WTC11 (cell line): ENCODE measurements at regions not wholly inside any gene's neighbourhood (a gene's known extent, or its start where the extent isn't known, plus 50 kb on each side); places are given as distances from the start of the nearest gene placed in this dataset.

Experiments used
- ATAC-seq: fragments of 200-7000 bp; cut with Tn5 transposase; 2 replicates; pipeline ENCODE4 v1.10.0; 2021; ENCODE audit warnings: mild to moderate bottlenecking, moderate library complexity
- CTCF ChIA-PET: fragments of 300-600 bp; sonication (Branson Sonifier 250); formaldehyde crosslinking; loops from one replicate; lab custom pipeline; 2021; ENCODE audit warnings: antibody characterized with exemption; lab: Charles Lee
- POLR2A ChIA-PET: fragments of 350-600 bp; sonication (Branson Sonifier 250); formaldehyde crosslinking; loops from one replicate; lab custom pipeline; 2021; ENCODE audit warnings: antibody characterized with exemption; lab: Charles Lee
- DNase-seq: peaks from one replicate; pipeline ENCODE4 v3.0.0; 2021; ENCODE audit warnings: low spot score
- H3K27ac Mint-ChIP-seq: 2 replicates; pipeline ENCODE4 v1.8.0; 2021; ENCODE audit warnings: mixed read lengths
- H3K27me3 Mint-ChIP-seq: 2 replicates; pipeline ENCODE4 v1.8.0; 2021; ENCODE audit warnings: low read depth, mild to moderate bottlenecking, moderate library complexity, mixed read lengths
- H3K36me3 Mint-ChIP-seq: 2 replicates; pipeline ENCODE4 v1.8.0; 2021; ENCODE audit warnings: mixed read lengths
- H3K4me1 Mint-ChIP-seq: 2 replicates; pipeline ENCODE4 v1.8.0; 2022; ENCODE audit warnings: mixed read lengths
- H3K4me3 Mint-ChIP-seq: 2 replicates; pipeline ENCODE4 v1.8.0; 2021; ENCODE audit warnings: mild to moderate bottlenecking, moderate library complexity, mixed read lengths
- H3K9me3 Mint-ChIP-seq: 2 replicates; pipeline ENCODE4 v1.8.0; 2021; ENCODE audit warnings: mixed read lengths
- ARID4B ChIP-seq: sonication (generic); formaldehyde crosslinking; IDR thresholded peaks from 2 replicates; pipeline ENCODE4 v1.8.0; 2023; ENCODE audit warnings: missing genetic modification reagents, mild to moderate bottlenecking, borderline replicate concordance
- CBFB ChIP-seq: sonication (generic); formaldehyde crosslinking; IDR thresholded peaks from 2 replicates; pipeline ENCODE4 v1.8.1; 2022; ENCODE audit warnings: mild to moderate bottlenecking, low read depth, missing genetic modification reagents
- FOXJ3 ChIP-seq: sonication (generic); formaldehyde crosslinking; IDR thresholded peaks from 2 replicates; pipeline ENCODE4 v1.9.0; 2021; ENCODE audit warnings: missing genetic modification reagents, mild to moderate bottlenecking, borderline replicate concordance
- FOXP1 ChIP-seq: sonication (generic); formaldehyde crosslinking; IDR thresholded peaks from 2 replicates; pipeline ENCODE4 v1.8.0; 2022; ENCODE audit warnings: missing genetic modification reagents, mild to moderate bottlenecking, moderate library complexity, borderline replicate concordance
- GTF2I ChIP-seq: fragments of 250-450 bp; sonication (Bioruptor Pico); conservative IDR thresholded peaks from 2 replicates; pipeline ENCODE4 v1.4.0; 2021; ENCODE audit warnings: mild to moderate bottlenecking
- IRF2 ChIP-seq: sonication (generic); formaldehyde crosslinking; IDR thresholded peaks from 2 replicates; pipeline ENCODE4 v1.8.0; 2022; ENCODE audit warnings: low read depth, missing genetic modification reagents, borderline replicate concordance
- MXD4 ChIP-seq: fragments of 250-450 bp; sonication (Bioruptor Pico); IDR thresholded peaks from 2 replicates; pipeline ENCODE4 v1.8.0; 2021; ENCODE audit warnings: mild to moderate bottlenecking, moderate library complexity, borderline replicate concordance
- MYBL2 ChIP-seq: sonication (generic); formaldehyde crosslinking; IDR thresholded peaks from 2 replicates; pipeline ENCODE4 v1.8.1; 2023; ENCODE audit warnings: mild to moderate bottlenecking, moderate library complexity, missing genetic modification reagents
- PRRX2 ChIP-seq: fragments of 250-450 bp; sonication (Bioruptor Pico); IDR thresholded peaks from 2 replicates; pipeline ENCODE4 v1.8.0; 2021; ENCODE audit warnings: mild to moderate bottlenecking
- SMAD4 ChIP-seq: sonication (generic); formaldehyde crosslinking; IDR thresholded peaks from 2 replicates; pipeline ENCODE4 v1.8.0; 2022; ENCODE audit warnings: mild to moderate bottlenecking, missing genetic modification reagents
- SP1 ChIP-seq: sonication (generic); formaldehyde crosslinking; conservative IDR thresholded peaks from 2 replicates; pipeline ENCODE4 v1.8.1; 2022; ENCODE audit warnings: missing genetic modification reagents
- TCF7 ChIP-seq: sonication (generic); formaldehyde crosslinking; IDR thresholded peaks from 2 replicates; pipeline ENCODE4 v1.8.0; 2022; ENCODE audit warnings: mild to moderate bottlenecking, low read depth, missing genetic modification reagents, moderate library complexity
- TEAD4 ChIP-seq: sonication (generic); formaldehyde crosslinking; IDR thresholded peaks from 2 replicates; pipeline ENCODE4 v1.8.0; 2022; ENCODE audit warnings: mild to moderate bottlenecking, missing genetic modification reagents
- ZMAT4 ChIP-seq: fragments of 250-450 bp; sonication (Bioruptor Pico); IDR thresholded peaks from 2 replicates; pipeline ENCODE4 v1.9.0; 2021; ENCODE audit warnings: mild to moderate bottlenecking
- ZNF317 ChIP-seq: sonication (generic); formaldehyde crosslinking; IDR thresholded peaks from 2 replicates; pipeline ENCODE4 v1.8.1; 2023; ENCODE audit warnings: low read depth, mild to moderate bottlenecking, moderate library complexity, missing genetic modification reagents, borderline replicate concordance
- ZNF396 ChIP-seq: fragments of 250-450 bp; sonication (Bioruptor Pico); IDR thresholded peaks from 2 replicates; pipeline ENCODE4 v1.8.0; 2021; ENCODE audit warnings: mild to moderate bottlenecking, moderate library complexity, borderline replicate concordance
- ZNF416 ChIP-seq: fragments of 250-450 bp; sonication (Bioruptor Pico); IDR thresholded peaks from 2 replicates; pipeline ENCODE4 v1.9.0; 2021; ENCODE audit warnings: mild to moderate bottlenecking, inconsistent platforms
- TF ChIP-seq, protein P1 (sequence below): sonication (generic); formaldehyde crosslinking; IDR thresholded peaks from 2 replicates; pipeline ENCODE4 v1.8.1; 2022; ENCODE audit warnings: mild to moderate bottlenecking, missing genetic modification reagents, moderate library complexity, borderline replicate concordance
- TF ChIP-seq, protein P2 (sequence below): sonication (generic); formaldehyde crosslinking; IDR thresholded peaks from 2 replicates; pipeline ENCODE4 v1.8.1; 2023; ENCODE audit warnings: mild to moderate bottlenecking, moderate library complexity, missing genetic modification reagents
- TF ChIP-seq, protein P3 (sequence below): sonication (generic); formaldehyde crosslinking; IDR thresholded peaks from 2 replicates; pipeline ENCODE4 v1.8.1; 2022; ENCODE audit warnings: low read depth, mild to moderate bottlenecking, moderate library complexity, missing genetic modification reagents, borderline replicate concordance
- TF ChIP-seq, protein P4 (sequence below): sonication (generic); formaldehyde crosslinking; IDR thresholded peaks from 2 replicates; pipeline ENCODE4 v1.8.0; 2023; ENCODE audit warnings: missing genetic modification reagents

DNA sequence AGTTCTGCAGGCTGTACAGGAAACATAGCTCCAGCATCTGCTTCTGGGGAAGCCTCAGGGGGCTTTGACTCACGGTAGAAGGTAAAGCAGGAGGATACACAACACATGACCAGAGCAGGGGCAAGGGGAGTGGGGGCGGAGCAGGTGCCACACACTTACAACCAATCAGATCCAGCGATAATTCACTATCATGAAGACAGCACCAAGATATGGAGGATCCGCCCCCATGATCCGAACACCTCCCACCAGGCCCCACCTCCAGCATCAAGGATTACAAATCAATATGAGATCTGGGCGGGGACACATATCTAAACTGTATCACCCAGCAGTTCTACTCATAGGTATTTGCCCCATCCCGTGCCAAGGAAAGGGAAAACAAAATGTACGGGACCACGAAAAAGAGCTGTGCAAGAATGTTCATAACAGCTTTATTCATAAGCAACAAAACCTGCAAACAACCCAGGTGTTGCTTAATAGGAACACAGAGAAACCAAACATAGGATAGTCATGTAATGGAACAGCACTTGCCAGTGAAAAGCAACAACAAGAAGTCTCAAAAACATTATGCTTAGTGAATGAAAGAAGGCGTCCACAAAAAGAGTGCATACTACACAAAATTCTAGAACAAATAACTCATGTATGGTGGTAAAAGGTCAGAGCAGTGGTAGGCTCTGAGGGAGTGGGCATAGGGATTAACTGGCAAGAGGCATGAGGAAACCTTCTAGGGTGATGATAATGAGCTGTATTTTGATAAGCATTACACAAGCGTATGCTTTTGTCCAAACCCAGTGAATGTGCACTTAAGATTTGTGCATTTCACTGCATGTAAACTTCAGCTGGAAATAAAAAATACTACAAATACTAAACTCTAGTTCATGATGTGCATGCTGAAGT lies 130.9 kb upstream of the FAM9B start:
- Mint-ChIP-seq H3K36me3 (peaks cover 7% of the 10 kb centered on the region), H3K4me3 (no peak overlapping the region), H3K4me1 (peaks cover 5% of the 10 kb centered on the region), H3K27me3 (no peaks in the 10 kb centered on the region), H3K9me3 (peaks cover 15% of the 10 kb centered on the region), H3K27ac (no peak overlapping the region)
- CTCF ChIA-PET: no interaction called here
- TF ChIP-seq MXD4: no peak
- TF ChIP-seq ZNF416 (CRISPR knock-in tag): no peak
- TF ChIP-seq SP1 (CRISPR knock-in tag): no peak
- TF ChIP-seq, protein P1, sequence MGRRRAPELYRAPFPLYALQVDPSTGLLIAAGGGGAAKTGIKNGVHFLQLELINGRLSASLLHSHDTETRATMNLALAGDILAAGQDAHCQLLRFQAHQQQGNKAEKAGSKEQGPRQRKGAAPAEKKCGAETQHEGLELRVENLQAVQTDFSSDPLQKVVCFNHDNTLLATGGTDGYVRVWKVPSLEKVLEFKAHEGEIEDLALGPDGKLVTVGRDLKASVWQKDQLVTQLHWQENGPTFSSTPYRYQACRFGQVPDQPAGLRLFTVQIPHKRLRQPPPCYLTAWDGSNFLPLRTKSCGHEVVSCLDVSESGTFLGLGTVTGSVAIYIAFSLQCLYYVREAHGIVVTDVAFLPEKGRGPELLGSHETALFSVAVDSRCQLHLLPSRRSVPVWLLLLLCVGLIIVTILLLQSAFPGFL (CRISPR knock-in tag): no peak
- no peak for TF ChIP-seq TEAD4 (CRISPR knock-in tag)
- no peak for TF ChIP-seq IRF2 (CRISPR knock-in tag)
- TF ChIP-seq FOXP1 (CRISPR knock-in tag): no peak
- TF ChIP-seq ZMAT4 (CRISPR knock-in tag): no peak
- no peak for TF ChIP-seq CBFB (CRISPR knock-in tag)
- TF ChIP-seq FOXJ3 (CRISPR knock-in tag): no peak
- no peak for TF ChIP-seq GTF2I
- DNase-seq (no peak), ATAC-seq (no peak)
- POLR2A ChIA-PET: no interaction called here

GRCh38 chrX:9166584-9166944 lies 132.6 kb upstream of the FAM9B start:
- H3K27ac Mint-ChIP-seq: no peak overlapping the region
- H3K36me3 Mint-ChIP-seq: peaks cover 7% of the 10 kb centered on the region
- H3K4me3 Mint-ChIP-seq: no peak overlapping the region
- H3K9me3 Mint-ChIP-seq: peaks cover 15% of the 10 kb centered on the region
- ChIA-PET POLR2A (no interaction called here), CTCF (no interaction called here)
- ATAC-seq: no peak
- H3K4me1 Mint-ChIP-seq: peaks cover 5% of the 10 kb centered on the region
- no peak for DNase-seq
- no peaks in the 10 kb centered on the region for H3K27me3 Mint-ChIP-seq
- no peak for TF ChIP-seq ZNF396
- no peak for TF ChIP-seq ZNF317 (CRISPR knock-in tag)

GRCh38 chrX:9171841-9172463 lies 138.0 kb upstream of the FAM9B start:
- Mint-ChIP-seq H3K4me3 (no peak overlapping the region), H3K4me1 (no peaks in the 10 kb centered on the region), H3K27ac (no peak overlapping the region), H3K9me3 (peaks cover 17% of the 10 kb centered on the region; the same call in 1 of the 2 replicates), H3K27me3 (no peaks in the 10 kb centered on the region; the same call in 1 of the 2 replicates), H3K36me3 (peaks cover 8% of the 10 kb centered on the region)
- CTCF ChIA-PET: interaction anchor here (0.8 kb wide), 1 partner anchor 9 kb away, joined by 4 read pairs; no protein-coding TSS in a partner anchor
- POLR2A ChIA-PET: no interaction called here
- ATAC-seq: no peak
- DNase-seq: no peak
- TF ChIP-seq ARID4B (CRISPR knock-in tag) (no peak), PRRX2 (CRISPR knock-in tag) (no peak), MYBL2 (CRISPR knock-in tag) (no peak), SMAD4 (CRISPR knock-in tag) (no peak), TCF7 (CRISPR knock-in tag) (no peak), IRF2 (CRISPR knock-in tag) (no peak)
- TF ChIP-seq, protein P2, sequence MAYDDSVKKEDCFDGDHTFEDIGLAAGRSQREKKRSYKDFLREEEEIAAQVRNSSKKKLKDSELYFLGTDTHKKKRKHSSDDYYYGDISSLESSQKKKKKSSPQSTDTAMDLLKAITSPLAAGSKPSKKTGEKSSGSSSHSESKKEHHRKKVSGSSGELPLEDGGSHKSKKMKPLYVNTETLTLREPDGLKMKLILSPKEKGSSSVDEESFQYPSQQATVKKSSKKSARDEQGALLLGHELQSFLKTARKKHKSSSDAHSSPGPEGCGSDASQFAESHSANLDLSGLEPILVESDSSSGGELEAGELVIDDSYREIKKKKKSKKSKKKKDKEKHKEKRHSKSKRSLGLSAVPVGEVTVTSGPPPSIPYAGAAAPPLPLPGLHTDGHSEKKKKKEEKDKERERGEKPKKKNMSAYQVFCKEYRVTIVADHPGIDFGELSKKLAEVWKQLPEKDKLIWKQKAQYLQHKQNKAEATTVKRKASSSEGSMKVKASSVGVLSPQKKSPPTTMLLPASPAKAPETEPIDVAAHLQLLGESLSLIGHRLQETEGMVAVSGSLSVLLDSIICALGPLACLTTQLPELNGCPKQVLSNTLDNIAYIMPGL (CRISPR knock-in tag): no peak
- TF ChIP-seq, protein P3, sequence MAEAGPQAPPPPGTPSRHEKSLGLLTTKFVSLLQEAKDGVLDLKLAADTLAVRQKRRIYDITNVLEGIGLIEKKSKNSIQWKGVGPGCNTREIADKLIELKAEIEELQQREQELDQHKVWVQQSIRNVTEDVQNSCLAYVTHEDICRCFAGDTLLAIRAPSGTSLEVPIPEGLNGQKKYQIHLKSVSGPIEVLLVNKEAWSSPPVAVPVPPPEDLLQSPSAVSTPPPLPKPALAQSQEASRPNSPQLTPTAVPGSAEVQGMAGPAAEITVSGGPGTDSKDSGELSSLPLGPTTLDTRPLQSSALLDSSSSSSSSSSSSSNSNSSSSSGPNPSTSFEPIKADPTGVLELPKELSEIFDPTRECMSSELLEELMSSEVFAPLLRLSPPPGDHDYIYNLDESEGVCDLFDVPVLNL: no peak
- TF ChIP-seq, protein P4, sequence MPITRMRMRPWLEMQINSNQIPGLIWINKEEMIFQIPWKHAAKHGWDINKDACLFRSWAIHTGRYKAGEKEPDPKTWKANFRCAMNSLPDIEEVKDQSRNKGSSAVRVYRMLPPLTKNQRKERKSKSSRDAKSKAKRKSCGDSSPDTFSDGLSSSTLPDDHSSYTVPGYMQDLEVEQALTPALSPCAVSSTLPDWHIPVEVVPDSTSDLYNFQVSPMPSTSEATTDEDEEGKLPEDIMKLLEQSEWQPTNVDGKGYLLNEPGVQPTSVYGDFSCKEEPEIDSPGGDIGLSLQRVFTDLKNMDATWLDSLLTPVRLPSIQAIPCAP (CRISPR knock-in tag): no peak
